Tibial nerve (tissue), 3 donors: ENCODE measurements at regions not wholly inside any gene's neighbourhood (a gene's known extent, or its start where the extent isn't known, plus 50 kb on each side); places are given as distances from the start of the nearest gene placed in this dataset.

ENCODE experiments used
- CTCF ChIP-seq, 5 experiments: fragments of 200-600 bp in 3 of 5; fragments of 450-650 bp in 2 of 5; sonication (generic) in 3 of 5; IDR thresholded peaks; one replicate each; pipeline ENCODE4 v1.5.1; 2016 to 2019; ENCODE audit warnings: antibody characterized with exemption in 5 of 5, mild to moderate bottlenecking in 3 of 5, moderate library complexity in 2 of 5
- POLR2A ChIP-seq, 2 donors: fragments of 450-650 bp; IDR thresholded peaks; one replicate each; pipeline ENCODE4 v1.6.1; 2017; ENCODE audit warnings: antibody characterized with exemption in 2 of 2, mild to moderate bottlenecking in 2 of 2, moderate library complexity in 2 of 2

DNA sequence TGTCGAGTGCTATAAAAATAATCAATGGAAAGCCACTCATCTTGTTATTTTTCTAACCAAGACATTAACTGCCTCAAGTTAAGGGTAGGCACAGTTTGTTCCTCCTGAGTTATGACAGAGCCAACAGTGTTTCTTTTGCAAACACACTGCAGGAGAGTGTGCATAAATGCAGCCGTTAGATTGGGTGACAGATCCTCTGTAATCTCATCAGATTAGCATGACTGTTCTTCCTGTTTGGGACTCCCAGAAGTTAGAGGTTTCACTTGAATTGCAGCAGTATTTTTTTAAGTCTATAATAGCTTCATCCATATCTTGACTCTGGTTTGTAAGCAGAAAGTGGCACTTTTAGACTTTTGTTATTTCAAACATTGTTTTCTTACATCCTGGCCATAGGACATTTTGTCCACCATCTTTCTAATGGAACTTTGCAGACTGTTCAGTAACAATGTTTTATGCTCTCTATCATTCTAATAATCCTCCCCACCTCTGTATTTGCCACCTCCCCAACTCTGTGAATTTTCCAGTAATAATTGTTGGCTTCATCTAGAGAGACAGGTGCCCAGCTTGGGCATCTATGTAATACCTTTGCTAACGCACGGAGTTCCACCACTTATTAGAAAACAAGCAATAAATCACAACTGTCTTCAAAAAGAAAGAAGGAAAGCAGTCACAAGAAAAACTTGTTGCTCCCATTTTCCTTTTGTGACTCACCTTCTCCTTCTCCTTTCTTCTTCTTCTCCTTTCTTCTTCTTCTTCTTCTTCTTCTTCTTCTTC, 560.0 kb downstream of the ADCYAP1 start:
- TF ChIP-seq CTCF (IDR thresholded peaks at IDR 0.05) (no peak), POLR2A (IDR thresholded peaks at IDR 0.05) (no peak)
